HepG2 (cell line): ENCODE measurements at regions not wholly inside any gene's neighbourhood (a gene's known extent, or its start where the extent isn't known, plus 50 kb on each side); places are given as distances from the start of the nearest gene placed in this dataset.

Source experiments
- ARID4A ChIP-seq: sonication (generic); formaldehyde crosslinking; IDR thresholded peaks from 2 replicates; pipeline ENCODE4 v1.5.0; 2020; ENCODE audit warnings: mild to moderate bottlenecking, missing genetic modification reagents, borderline replicate concordance
- CREB1 ChIP-seq, 2 experiments: fragments of 450-650 bp in 1 of 2; IDR thresholded peaks; 2 replicates each; pipeline ENCODE4 v1.6.1; 2016 to 2017; ENCODE audit warnings: control low read depth in 1 of 2, mild to moderate bottlenecking in 1 of 2, missing compliant biosample characterization in 1 of 2, missing genetic modification characterization in 1 of 2
- EP300 ChIP-seq, 3 experiments: sonication (generic) in 1 of 3; formaldehyde crosslinking in 1 of 3; IDR thresholded peaks; 2 replicates each; pipeline versions ENCODE4 v1.5.1 to v1.6.1; 2011 to 2020; ENCODE audit warnings: low read depth in 2 of 3, low read length in 2 of 3, borderline replicate concordance in 1 of 3, improper control_type of control experiment in 1 of 3, mild to moderate bottlenecking in 1 of 3, missing genetic modification reagents in 1 of 3, moderate library complexity in 1 of 3
- FOXC1 ChIP-seq: sonication (generic); formaldehyde crosslinking; IDR thresholded peaks from 2 replicates; pipeline ENCODE4 v1.8.0; 2022; ENCODE audit warnings: mild to moderate bottlenecking, missing genetic modification reagents, borderline replicate concordance
- HDAC1 ChIP-seq: sonication (generic); formaldehyde crosslinking; IDR thresholded peaks from 2 replicates; pipeline ENCODE4 v1.5.1; 2020; ENCODE audit warnings: mild to moderate bottlenecking, missing genetic modification reagents
- HNF4G ChIP-seq, 2 experiments: sonication (generic) in 1 of 2; formaldehyde crosslinking in 1 of 2; IDR thresholded peaks; 2 replicates each; pipeline versions ENCODE4 v1.4.0 to v1.6.1; 2011 to 2020; ENCODE audit warnings: borderline replicate concordance in 2 of 2, low read depth in 2 of 2, mild to moderate bottlenecking in 2 of 2, low read length in 1 of 2, missing genetic modification reagents in 1 of 2, moderate library complexity in 1 of 2
- IRF9 ChIP-seq: sonication (generic); formaldehyde crosslinking; IDR thresholded peaks from 2 replicates; pipeline ENCODE4 v1.8.0; 2022; ENCODE audit warnings: missing genetic modification reagents, mild to moderate bottlenecking, borderline replicate concordance
- LCORL ChIP-seq, 2 experiments: fragments of 450-650 bp in 1 of 2; sonication (generic) in 1 of 2; formaldehyde crosslinking in 1 of 2; IDR thresholded peaks; 2 replicates each; pipeline versions ENCODE4 v1.5.0 to v1.6.1; 2017 to 2020; ENCODE audit warnings: antibody characterized with exemption in 1 of 2, missing genetic modification reagents in 1 of 2
- MEF2D ChIP-seq: sonication (generic); formaldehyde crosslinking; IDR thresholded peaks from 2 replicates; pipeline ENCODE4 v1.5.1; 2020; ENCODE audit warnings: mild to moderate bottlenecking, missing genetic modification reagents
- PLSCR1 ChIP-seq: sonication (generic); formaldehyde crosslinking; IDR thresholded peaks from 2 replicates; pipeline ENCODE4 v1.5.0; 2020; ENCODE audit warnings: missing genetic modification reagents, mild to moderate bottlenecking, borderline replicate concordance
- SOX6 ChIP-seq, 2 experiments: fragments of 450-650 bp in 1 of 2; sonication (generic) in 1 of 2; formaldehyde crosslinking in 1 of 2; IDR thresholded peaks; 2 replicates each; pipeline versions ENCODE4 v1.4.0 to v1.6.1; 2017 to 2020; ENCODE audit warnings: antibody characterized with exemption in 1 of 2, mild to moderate bottlenecking in 1 of 2, missing genetic modification reagents in 1 of 2
- ZNF20 ChIP-seq: sonication (generic); formaldehyde crosslinking; IDR thresholded peaks from 2 replicates; pipeline ENCODE4 v1.4.0; 2020; ENCODE audit warnings: mild to moderate bottlenecking, moderate library complexity, missing genetic modification reagents
- ZNF607 ChIP-seq: sonication (generic); formaldehyde crosslinking; IDR thresholded peaks from 2 replicates; pipeline ENCODE4 v1.5.1; 2020; ENCODE audit warnings: missing genetic modification reagents, mild to moderate bottlenecking, borderline replicate concordance
- ZNF629 ChIP-seq: sonication (generic); formaldehyde crosslinking; conservative IDR thresholded peaks from 2 replicates; pipeline ENCODE4 v1.5.0; 2020; ENCODE audit warnings: missing genetic modification reagents
- TF ChIP-seq, protein P1 (sequence below): IDR thresholded peaks from 2 replicates; pipeline ENCODE4 v1.6.1; 2016; ENCODE audit warnings: low read depth

DNA sequence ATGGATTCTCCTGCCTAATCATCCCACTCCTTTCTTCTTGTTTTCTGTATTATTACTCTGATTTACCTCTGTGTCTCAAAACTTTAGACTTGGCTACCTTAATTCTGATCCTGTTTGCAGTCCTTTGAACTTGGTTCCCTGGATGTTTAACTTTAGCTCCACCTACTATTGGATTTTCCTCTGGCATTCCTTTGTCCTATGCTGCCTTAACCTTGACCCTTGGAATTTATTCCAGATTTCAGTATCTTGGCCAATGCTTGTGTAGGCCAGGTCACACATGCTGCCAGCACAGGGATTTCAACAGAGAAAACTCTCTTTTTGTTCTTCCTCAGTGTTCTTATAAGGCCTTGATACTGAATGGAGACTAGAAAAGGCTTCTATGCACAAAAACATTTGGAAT, 65.0 kb upstream of the DNAJC19 start (continued):
- TF ChIP-seq HDAC1 (CRISPR knock-in tag) (peak; percentile 41; the same call in 1 of the 2 replicates), IRF9 (no peak), SOX6 (IDR thresholded peaks at IDR 0.05) (no peak), SOX6 (CRISPR knock-in tag; IDR thresholded peaks at IDR 0.05) (peak; percentile 97), LCORL (IDR thresholded peaks at IDR 0.05) (0 out of 2 replicates have a peak, but pooled peaks have one; percentile 17), LCORL (CRISPR knock-in tag; IDR thresholded peaks at IDR 0.05) (no peak), ZNF20 (no peak), FOXC1 (CRISPR knock-in tag) (no peak), ZNF629 (CRISPR knock-in tag) (no peak), CREB1 (IDR thresholded peaks at IDR 0.05) (no peak), CREB1 (CRISPR knock-in tag; IDR thresholded peaks at IDR 0.05) (0 out of 2 replicates have a peak, but pooled peaks have one; percentile 38), ZNF607 (CRISPR knock-in tag) (no peak), HNF4G (IDR thresholded peaks at IDR 0.05; ENCODE audit: borderline replicate concordance, low read depth, low read length) (peak; percentile 65), HNF4G (CRISPR knock-in tag; IDR thresholded peaks at IDR 0.05; ENCODE audit: borderline replicate concordance, low read depth) (no peak), EP300 (IDR thresholded peaks at IDR 0.05; ENCODE audit: low read depth in 2 of 2, low read length in 2 of 2) (peak in 1 of 2 experiments; percentile 74; a peak in 1 of 4 replicates), EP300 (CRISPR knock-in tag; IDR thresholded peaks at IDR 0.05; ENCODE audit: borderline replicate concordance) (no peak), MEF2D (no peak), PLSCR1 (CRISPR knock-in tag) (no peak), ARID4A (CRISPR knock-in tag) (no peak)
- TF ChIP-seq, protein P1, sequence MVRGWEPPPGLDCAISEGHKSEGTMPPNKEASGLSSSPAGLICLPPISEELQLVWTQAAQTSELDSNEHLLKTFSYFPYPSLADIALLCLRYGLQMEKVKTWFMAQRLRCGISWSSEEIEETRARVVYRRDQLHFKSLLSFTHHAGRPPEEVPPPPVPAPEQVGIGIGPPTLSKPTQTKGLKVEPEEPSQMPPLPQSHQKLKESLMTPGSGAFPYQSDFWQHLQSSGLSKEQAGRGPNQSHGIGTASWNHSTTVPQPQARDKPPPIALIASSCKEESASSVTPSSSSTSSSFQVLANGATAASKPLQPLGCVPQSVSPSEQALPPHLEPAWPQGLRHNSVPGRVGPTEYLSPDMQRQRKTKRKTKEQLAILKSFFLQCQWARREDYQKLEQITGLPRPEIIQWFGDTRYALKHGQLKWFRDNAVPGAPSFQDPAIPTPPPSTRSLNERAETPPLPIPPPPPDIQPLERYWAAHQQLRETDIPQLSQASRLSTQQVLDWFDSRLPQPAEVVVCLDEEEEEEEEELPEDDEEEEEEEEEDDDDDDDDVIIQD (CRISPR knock-in tag): no peak
